Body of pancreas (tissue), 4 donors: ENCODE measurements at regions not wholly inside any gene's neighbourhood (a gene's known extent, or its start where the extent isn't known, plus 50 kb on each side); places are given as distances from the start of the nearest gene placed in this dataset.

Experiments used
- POLR2A ChIP-seq, 3 donors: fragments of 450-650 bp; IDR thresholded peaks; one replicate each; pipeline ENCODE4 v1.6.1; 2016; ENCODE audit warnings: antibody characterized with exemption in 3 of 3, mild to moderate bottlenecking in 2 of 3
- TF ChIP-seq, protein P1 (sequence below), 7 experiments: fragments of 450-650 bp in 4 of 7; fragments of 200-600 bp in 3 of 7; sonication (generic) in 3 of 7; IDR thresholded peaks; one replicate each; pipeline ENCODE4 v1.5.1; 2016 to 2019; ENCODE audit warnings: antibody characterized with exemption in 7 of 7

DNA sequence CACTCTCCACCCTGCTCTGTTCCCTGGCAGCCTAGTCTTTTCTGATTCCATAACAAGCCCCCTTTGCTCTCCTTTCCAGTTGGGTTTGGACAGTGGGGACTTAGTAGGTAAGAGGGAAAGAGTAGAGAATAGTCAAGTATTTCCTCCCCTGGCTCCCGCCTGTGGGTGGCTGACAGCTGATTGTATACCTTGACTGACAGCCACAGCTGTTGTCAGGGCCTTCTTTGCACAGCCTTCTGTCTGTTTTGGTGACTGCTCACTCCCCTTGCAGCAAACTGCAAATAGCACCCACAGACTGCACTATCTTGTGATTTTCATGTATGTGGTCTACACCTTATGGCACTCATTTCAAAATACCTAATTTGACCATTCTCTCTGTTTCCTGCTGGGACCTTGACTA is 486.3 kb downstream of the ACTR3B start:
- no peak for TF ChIP-seq POLR2A (IDR thresholded peaks at IDR 0.05)
- TF ChIP-seq, protein P1, sequence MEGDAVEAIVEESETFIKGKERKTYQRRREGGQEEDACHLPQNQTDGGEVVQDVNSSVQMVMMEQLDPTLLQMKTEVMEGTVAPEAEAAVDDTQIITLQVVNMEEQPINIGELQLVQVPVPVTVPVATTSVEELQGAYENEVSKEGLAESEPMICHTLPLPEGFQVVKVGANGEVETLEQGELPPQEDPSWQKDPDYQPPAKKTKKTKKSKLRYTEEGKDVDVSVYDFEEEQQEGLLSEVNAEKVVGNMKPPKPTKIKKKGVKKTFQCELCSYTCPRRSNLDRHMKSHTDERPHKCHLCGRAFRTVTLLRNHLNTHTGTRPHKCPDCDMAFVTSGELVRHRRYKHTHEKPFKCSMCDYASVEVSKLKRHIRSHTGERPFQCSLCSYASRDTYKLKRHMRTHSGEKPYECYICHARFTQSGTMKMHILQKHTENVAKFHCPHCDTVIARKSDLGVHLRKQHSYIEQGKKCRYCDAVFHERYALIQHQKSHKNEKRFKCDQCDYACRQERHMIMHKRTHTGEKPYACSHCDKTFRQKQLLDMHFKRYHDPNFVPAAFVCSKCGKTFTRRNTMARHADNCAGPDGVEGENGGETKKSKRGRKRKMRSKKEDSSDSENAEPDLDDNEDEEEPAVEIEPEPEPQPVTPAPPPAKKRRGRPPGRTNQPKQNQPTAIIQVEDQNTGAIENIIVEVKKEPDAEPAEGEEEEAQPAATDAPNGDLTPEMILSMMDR (IDR thresholded peaks at IDR 0.05): no peak
